Stimulated activated CD8-positive, alpha-beta memory T cell treated with anti-CD3 and anti-CD28 coated beads, Interleukin-15, amount 100 ng/mL, for 4 hours (primary cell): ENCODE measurements at regions not wholly inside any gene's neighbourhood (a gene's known extent, or its start where the extent isn't known, plus 50 kb on each side); places are given as distances from the start of the nearest gene placed in this dataset.

Experiments
- DNase-seq, 2 donors: peaks; one replicate each; pipeline ENCODE4 v3.0.0-alpha.2; 2020; ENCODE audit warnings: low read depth in 2 of 2

GRCh38 chr18:38450876-38451275 lies 885.3 kb upstream of the CELF4 start:
- DNase-seq = no peak

GRCh38 chr18:38445804-38446145 lies 880.2 kb upstream of the CELF4 start:
- no peak for DNase-seq

- DNase-seq = no peak
These were observed 879.6 kb upstream of the CELF4 start for GRCh38 chr18:38444971-38445803.

- DNase-seq = no peak
These were observed 862.1 kb upstream of the CELF4 start for GRCh38 chr18:38427736-38428135.

- DNase-seq = no peak
These were observed 861.6 kb upstream of the CELF4 start for GRCh38 chr18:38427234-38427633.

- no peak for DNase-seq
These were observed 856.4 kb upstream of the CELF4 start for GRCh38 chr18:38421872-38422615.

GRCh38 chr18:38421021-38421420 lies 855.4 kb upstream of the CELF4 start:
- no peak for DNase-seq

GRCh38 chr18:38420611-38421010 lies 855.0 kb upstream of the CELF4 start:
- no peak for DNase-seq

GRCh38 chr18:38415811-38416210 lies 850.2 kb upstream of the CELF4 start:
- no peak for DNase-seq

- DNase-seq = no peak
These were observed 847.6 kb upstream of the CELF4 start for GRCh38 chr18:38413193-38413592.

- DNase-seq = no peak
These were observed 841.0 kb upstream of the CELF4 start for GRCh38 chr18:38406607-38407006.

- DNase-seq = no peak
These were observed 836.9 kb upstream of the CELF4 start for GRCh38 chr18:38402509-38402908.

- DNase-seq = no peak
These were observed 831.5 kb upstream of the CELF4 start for GRCh38 chr18:38397094-38397493.

GRCh38 chr18:38386146-38386545 lies 820.5 kb upstream of the CELF4 start:
- no peak for DNase-seq

- DNase-seq = no peak
These were observed 804.4 kb upstream of the CELF4 start for GRCh38 chr18:38369772-38370690.

- DNase-seq = no peak
These were observed 803.3 kb upstream of the CELF4 start for GRCh38 chr18:38368886-38369285.

GRCh38 chr18:38368246-38368645 lies 802.6 kb upstream of the CELF4 start:
- DNase-seq = no peak

- DNase-seq = no peak
These were observed 801.9 kb upstream of the CELF4 start for GRCh38 chr18:38367473-38367872.

- no peak for DNase-seq
These were observed 796.7 kb upstream of the CELF4 start for GRCh38 chr18:38362286-38362792.

- no peak for DNase-seq
These were observed 793.4 kb upstream of the CELF4 start for GRCh38 chr18:38358805-38359657.

- DNase-seq = no peak
These were observed 787.6 kb upstream of the CELF4 start for GRCh38 chr18:38353149-38353548.
